ENCODE measurements at regions not wholly inside any gene's neighbourhood (a gene's known extent, or its start where the extent isn't known, plus 50 kb on each side); places are given as distances from the start of the nearest gene placed in this dataset.
"Not testable (repeated sequence)": the region's sequence is repeated elsewhere in the genome, so short reads cannot be mapped to it uniquely, and the experiment has no call there.

GRCh38 chr13:27350825-27351224 is 73.6 kb upstream of the GTF3A start:
- POLR2A ChIA-PET; DNase-seq; ATAC-seq; H3K4me3 Mint-ChIP-seq; H3K27ac Mint-ChIP-seq; H3K36me3 Mint-ChIP-seq (ENCODE audit: low read depth); H3K9me3 Mint-ChIP-seq (ENCODE audit: insufficient read depth); H3K27me3 Mint-ChIP-seq (ENCODE audit: low read depth); H3K4me1 Mint-ChIP-seq (ENCODE audit: low read depth): not testable (repeated sequence)
- CTCF ChIA-PET, result interaction anchor here (1.1 to 3.3 kb wide), 5 partner anchors 9 to 366 kb away, joined by 3 to 14 read pairs (median 4); no protein-coding TSS in a partner anchor

GRCh38 chr13:27352698-27353097 is 71.7 kb upstream of the GTF3A start:
- Mint-ChIP-seq H3K27me3 (ENCODE audit: low read depth) (peaks cover 9% of the 10 kb centered on the region), H3K9me3 (ENCODE audit: insufficient read depth) (no peaks in the 10 kb centered on the region), H3K27ac (no peak overlapping the region), H3K4me3 (no peak overlapping the region), H3K36me3 (ENCODE audit: low read depth) (no peaks in the 10 kb centered on the region), H3K4me1 (ENCODE audit: low read depth) (no peaks in the 10 kb centered on the region)
- ChIA-PET CTCF (interaction anchor here (0.9 to 3.3 kb wide), 5 partner anchors 9 to 474 kb away, joined by 3 to 14 read pairs (median 6); partner anchors contain the start of gene RASL11A), POLR2A (no interaction called here)
- no peak for DNase-seq
- peak; percentile 23 for ATAC-seq

- Mint-ChIP-seq H3K9me3 (ENCODE audit: insufficient read depth) (no peaks in the 10 kb centered on the region), H3K4me3 (no peak overlapping the region), H3K27ac (no peak overlapping the region), H3K4me1 (ENCODE audit: low read depth) (no peaks in the 10 kb centered on the region), H3K27me3 (ENCODE audit: low read depth) (peaks cover 9% of the 10 kb centered on the region), H3K36me3 (ENCODE audit: low read depth) (no peaks in the 10 kb centered on the region)
- DNase-seq (peak; percentile 25), ATAC-seq (peak; percentile 55)
- POLR2A ChIA-PET, result interaction anchor here (0.5 kb wide), 1 partner anchor 97 kb away, joined by 4 read pairs; no protein-coding TSS in a partner anchor
- CTCF ChIA-PET, result interaction anchor here (0.9 to 3.3 kb wide), 4 partner anchors 9 to 406 kb away, joined by 3 to 14 read pairs (median 6); partner anchors contain the start of gene RASL11A
Observed at GRCh38 chr13:27353166-27353583, 71.2 kb upstream of the GTF3A start.

GRCh38 chr13:27353708-27354107 is 70.7 kb upstream of the GTF3A start:
- CTCF ChIA-PET, result interaction anchor here (0.9 to 3.3 kb wide), 4 partner anchors 8 to 407 kb away, joined by 3 to 14 read pairs (median 6); partner anchors contain the start of gene RASL11A
- no peaks in the 10 kb centered on the region for H3K9me3 Mint-ChIP-seq (ENCODE audit: insufficient read depth)
- POLR2A ChIA-PET, result interaction anchor here (0.5 kb wide), 1 partner anchor 98 kb away, joined by 4 read pairs; no protein-coding TSS in a partner anchor
- no peak for ATAC-seq
- H3K27me3 Mint-ChIP-seq (ENCODE audit: low read depth), result peaks cover 6% of the 10 kb centered on the region
- H3K4me1 Mint-ChIP-seq (ENCODE audit: low read depth), result no peaks in the 10 kb centered on the region
- DNase-seq, result no peak
- no peak overlapping the region for H3K4me3 Mint-ChIP-seq
- no peaks in the 10 kb centered on the region for H3K36me3 Mint-ChIP-seq (ENCODE audit: low read depth)
- no peak overlapping the region for H3K27ac Mint-ChIP-seq

GRCh38 chr13:27354379-27354778 is 70.0 kb upstream of the GTF3A start:
- Mint-ChIP-seq H3K9me3 (ENCODE audit: insufficient read depth) (no peaks in the 10 kb centered on the region), H3K4me1 (ENCODE audit: low read depth) (no peaks in the 10 kb centered on the region), H3K36me3 (ENCODE audit: low read depth) (no peaks in the 10 kb centered on the region), H3K27me3 (ENCODE audit: low read depth) (peaks cover 6% of the 10 kb centered on the region), H3K27ac (no peak overlapping the region), H3K4me3 (no peak overlapping the region)
- ATAC-seq, result no peak
- no peak for DNase-seq
- POLR2A ChIA-PET, result no interaction called here
- CTCF ChIA-PET, result interaction anchor here (1.1 to 1.7 kb wide), 2 partner anchors 357 to 369 kb away, joined by 3 read pairs; no protein-coding TSS in a partner anchor

- Mint-ChIP-seq H3K4me3 (no peak overlapping the region), H3K4me1 (ENCODE audit: low read depth) (no peaks in the 10 kb centered on the region), H3K27ac (no peak overlapping the region), H3K9me3 (ENCODE audit: insufficient read depth) (no peaks in the 10 kb centered on the region), H3K27me3 (ENCODE audit: low read depth) (peaks cover 6% of the 10 kb centered on the region), H3K36me3 (ENCODE audit: low read depth) (no peaks in the 10 kb centered on the region)
- ChIA-PET POLR2A (interaction anchor here (1.1 kb wide), 1 partner anchor 370 kb away, joined by 3 read pairs; no protein-coding TSS in a partner anchor), CTCF (interaction anchor here (1.1 to 1.7 kb wide), 2 partner anchors 359 to 371 kb away, joined by 3 to 4 read pairs; no protein-coding TSS in a partner anchor)
- ATAC-seq, result no peak
- DNase-seq, result no peak
Observed at GRCh38 chr13:27355894-27356293, 68.5 kb upstream of the GTF3A start.

- H3K27me3 Mint-ChIP-seq (ENCODE audit: low read depth), result peaks cover 13% of the 10 kb centered on the region
- H3K36me3 Mint-ChIP-seq (ENCODE audit: low read depth), result no peaks in the 10 kb centered on the region
- no peak for DNase-seq
- H3K9me3 Mint-ChIP-seq (ENCODE audit: insufficient read depth), result no peaks in the 10 kb centered on the region
- H3K4me1 Mint-ChIP-seq (ENCODE audit: low read depth), result peaks cover 5% of the 10 kb centered on the region
- POLR2A ChIA-PET, result interaction anchor here (1.3 kb wide), 1 partner anchor 373 kb away, joined by 4 read pairs; no protein-coding TSS in a partner anchor
- no peak overlapping the region for H3K4me3 Mint-ChIP-seq
- ATAC-seq, result no peak
- no peak overlapping the region for H3K27ac Mint-ChIP-seq
- CTCF ChIA-PET, result interaction anchor here (0.8 to 6.6 kb wide), 13 partner anchors 17 to 470 kb away, joined by 3 to 164 read pairs (median 4); partner anchors contain the start of gene RASL11A
Observed at GRCh38 chr13:27358420-27358819, 66.0 kb upstream of the GTF3A start.

GRCh38 chr13:27359199-27359821 is 65.1 kb upstream of the GTF3A start:
- CTCF ChIA-PET, result interaction anchor here (0.8 to 6.6 kb wide), 16 partner anchors 14 to 469 kb away, joined by 3 to 164 read pairs (median 4); partner anchors contain the start of gene RASL11A
- H3K4me1 Mint-ChIP-seq (ENCODE audit: low read depth), result peaks cover 5% of the 10 kb centered on the region
- peaks cover 13% of the 10 kb centered on the region for H3K27me3 Mint-ChIP-seq (ENCODE audit: low read depth)
- no peaks in the 10 kb centered on the region for H3K9me3 Mint-ChIP-seq (ENCODE audit: insufficient read depth)
- DNase-seq (peak; percentile 75), ATAC-seq (peak; percentile 44)
- no peak overlapping the region for H3K4me3 Mint-ChIP-seq
- no peaks in the 10 kb centered on the region for H3K36me3 Mint-ChIP-seq (ENCODE audit: low read depth)
- POLR2A ChIA-PET, result interaction anchor here (1.0 to 1.3 kb wide), 2 partner anchors 13 to 374 kb away, joined by 4 read pairs; no protein-coding TSS in a partner anchor
- H3K27ac Mint-ChIP-seq, result no peak overlapping the region

GRCh38 chr13:27360562-27360961 is 63.9 kb upstream of the GTF3A start:
- no peak overlapping the region for H3K27ac Mint-ChIP-seq
- peaks cover 13% of the 10 kb centered on the region for H3K27me3 Mint-ChIP-seq (ENCODE audit: low read depth)
- ChIA-PET POLR2A (no interaction called here), CTCF (interaction anchor here (0.8 to 6.6 kb wide), 13 partner anchors 13 to 468 kb away, joined by 3 to 164 read pairs (median 9); no protein-coding TSS in a partner anchor)
- peaks cover 5% of the 10 kb centered on the region for H3K4me1 Mint-ChIP-seq (ENCODE audit: low read depth)
- ATAC-seq (no peak), DNase-seq (no peak)
- H3K9me3 Mint-ChIP-seq (ENCODE audit: insufficient read depth), result no peaks in the 10 kb centered on the region
- H3K4me3 Mint-ChIP-seq, result no peak overlapping the region
- H3K36me3 Mint-ChIP-seq (ENCODE audit: low read depth), result no peaks in the 10 kb centered on the region

GRCh38 chr13:27362064-27362751 is 62.2 kb upstream of the GTF3A start:
- peaks cover 5% of the 10 kb centered on the region for H3K4me1 Mint-ChIP-seq (ENCODE audit: low read depth)
- ATAC-seq, result peak; percentile 97
- H3K36me3 Mint-ChIP-seq (ENCODE audit: low read depth), result no peaks in the 10 kb centered on the region
- H3K27me3 Mint-ChIP-seq (ENCODE audit: low read depth), result peaks cover 21% of the 10 kb centered on the region
- H3K27ac Mint-ChIP-seq, result no peak overlapping the region
- H3K4me3 Mint-ChIP-seq, result peak overlapping the region; percentile 68
- POLR2A ChIA-PET, result interaction anchor here (0.7 to 1.3 kb wide), 3 partner anchors 20 to 466 kb away, joined by 3 read pairs; no protein-coding TSS in a partner anchor
- no peaks in the 10 kb centered on the region for H3K9me3 Mint-ChIP-seq (ENCODE audit: insufficient read depth)
- peak; percentile 87 for DNase-seq
- CTCF ChIA-PET, result interaction anchor here (0.5 to 6.6 kb wide), 61 partner anchors 10 to 622 kb away, joined by 3 to 164 read pairs (median 4); partner anchors contain the start of gene LNX2

GRCh38 chr13:27363637-27364036 is 60.8 kb upstream of the GTF3A start:
- H3K4me1 Mint-ChIP-seq (ENCODE audit: low read depth); H3K36me3 Mint-ChIP-seq (ENCODE audit: low read depth); DNase-seq; ATAC-seq; H3K9me3 Mint-ChIP-seq (ENCODE audit: insufficient read depth); H3K27ac Mint-ChIP-seq; POLR2A ChIA-PET; H3K4me3 Mint-ChIP-seq: not testable (repeated sequence)
- CTCF ChIA-PET, result interaction anchor here (1.4 to 6.6 kb wide), 4 partner anchors 12 to 465 kb away, joined by 5 to 164 read pairs (median 52); no protein-coding TSS in a partner anchor
- H3K27me3 Mint-ChIP-seq (ENCODE audit: low read depth), result peaks cover 28% of the 10 kb centered on the region

All from activated CD8-positive, alpha-beta T cell treated with anti-CD3 and anti-CD28 coated beads, Interleukin-2, amount 10 ng/mL, durations not matched to agents 7 days and 5 days (primary cell).